NCI-H774 (cell line): ENCODE measurements at regions not wholly inside any gene's neighbourhood (a gene's known extent, or its start where the extent isn't known, plus 50 kb on each side); places are given as distances from the start of the nearest gene placed in this dataset.
A peak's percentile ranks its signal among the peaks of the same experiment; 100 is the strongest.

ENCODE experiments used
- DNase-seq: peaks from one replicate; lab custom pipeline; 2025; lab: John Stamatoyannopoulos, UW

GRCh38 chr2:48140586-48140985, 173.9 kb upstream of the FOXN2 start:
- no peak for DNase-seq

GRCh38 chr2:48144777-48145176, 169.7 kb upstream of the FOXN2 start:
- DNase-seq: peak; percentile 4

- no peak for DNase-seq
Observed at GRCh38 chr2:48145845-48146452, 168.5 kb upstream of the FOXN2 start.

- no peak for DNase-seq
Observed at GRCh38 chr2:48146552-48146951, 167.9 kb upstream of the FOXN2 start.

DNA sequence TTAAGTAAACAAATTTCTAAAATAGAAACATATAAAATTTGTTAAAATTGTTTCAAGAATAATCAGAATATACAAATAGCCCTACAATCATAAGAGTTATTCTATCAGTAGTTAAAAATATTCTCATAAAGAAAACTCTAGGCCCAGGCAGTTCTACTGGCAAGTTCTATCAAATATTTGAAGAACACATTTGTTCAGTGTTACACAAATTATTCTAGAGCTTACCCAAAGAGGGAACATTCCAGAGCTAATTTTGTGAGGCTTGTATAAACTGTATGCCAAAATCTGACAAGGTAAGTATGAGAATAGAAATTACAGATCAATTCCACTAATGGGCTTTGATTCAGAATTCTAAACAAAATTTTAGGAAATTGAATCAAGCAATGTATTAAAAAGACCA, 166.8 kb upstream of the FOXN2 start:
- no peak for DNase-seq

DNA sequence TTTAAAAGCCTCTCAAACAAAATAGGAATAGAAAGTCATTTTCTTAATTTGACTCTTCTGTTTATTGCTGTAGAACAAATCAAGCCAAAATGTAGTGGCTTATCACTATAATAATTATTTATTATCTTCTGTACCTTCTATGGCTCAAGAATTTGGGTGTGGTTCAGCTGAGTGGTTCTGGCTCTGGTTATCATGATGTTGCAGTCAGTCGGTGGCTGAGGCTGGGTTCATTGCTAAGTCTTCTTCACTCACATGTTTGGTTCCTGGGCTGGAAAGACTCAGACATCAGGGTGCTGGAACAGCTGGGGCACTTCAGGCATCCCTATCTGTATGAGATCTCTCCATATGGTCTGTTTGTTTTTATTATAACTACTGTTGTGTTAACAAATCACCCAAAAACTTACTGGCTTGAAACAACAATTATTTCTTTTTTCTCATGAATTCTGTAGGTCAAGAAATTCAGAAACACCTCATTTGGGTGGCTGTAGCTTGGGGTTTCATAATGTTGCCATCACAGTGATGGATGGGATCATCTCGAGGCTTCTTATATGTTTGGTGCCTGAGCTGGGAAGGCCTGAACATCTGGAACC, 165.5 kb upstream of the FOXN2 start:
- no peak for DNase-seq

- no peak for DNase-seq
Observed at GRCh38 chr2:48157150-48157549, 157.3 kb upstream of the FOXN2 start.

- DNase-seq: no peak
Observed at GRCh38 chr2:48161628-48162027, 152.9 kb upstream of the FOXN2 start.

GRCh38 chr2:48162742-48163141, 151.7 kb upstream of the FOXN2 start:
- no peak for DNase-seq

GRCh38 chr2:48165070-48165753, 149.3 kb upstream of the FOXN2 start:
- no peak for DNase-seq

DNA sequence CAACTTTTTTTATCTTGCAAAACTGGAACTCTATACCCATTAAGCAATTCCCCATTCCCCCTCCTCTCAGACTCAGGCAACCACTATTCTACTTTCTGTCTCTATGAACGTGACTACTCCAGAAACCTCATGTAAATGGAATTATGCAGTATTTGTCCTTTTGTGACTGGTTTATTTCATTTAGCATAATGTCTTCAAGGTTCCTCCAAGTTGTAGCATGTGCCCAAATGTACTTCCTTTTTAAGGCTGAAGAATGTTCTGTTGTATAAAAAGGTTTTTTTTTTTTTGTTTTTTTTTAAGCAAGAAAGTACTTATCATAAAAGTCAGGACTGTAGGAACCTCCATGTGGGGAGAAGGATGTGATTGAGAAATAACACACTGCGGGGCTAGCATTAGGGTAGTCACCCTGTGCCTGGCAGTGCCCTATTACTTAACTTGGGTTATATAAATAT, 145.3 kb upstream of the FOXN2 start:
- no peak for DNase-seq

DNA sequence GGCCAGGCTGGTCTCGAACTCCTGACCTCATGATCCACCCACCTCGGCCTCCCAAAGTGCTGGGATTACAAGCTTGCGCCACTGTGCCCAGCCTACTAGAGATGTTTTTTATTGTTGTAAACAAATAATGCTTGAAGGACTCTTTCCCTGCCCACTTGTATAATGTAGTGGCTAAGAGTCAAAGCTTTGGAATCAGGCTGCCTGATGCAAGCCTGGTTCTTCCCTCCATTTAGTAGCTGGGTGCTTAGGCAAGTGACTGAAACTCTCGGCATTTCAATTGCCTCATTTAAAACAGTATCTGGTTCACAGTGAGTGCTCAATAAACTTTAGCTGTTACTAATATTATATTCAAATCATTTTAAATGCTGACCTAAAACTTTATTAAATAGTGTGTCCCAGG, 144.2 kb upstream of the FOXN2 start:
- DNase-seq: no peak

DNA sequence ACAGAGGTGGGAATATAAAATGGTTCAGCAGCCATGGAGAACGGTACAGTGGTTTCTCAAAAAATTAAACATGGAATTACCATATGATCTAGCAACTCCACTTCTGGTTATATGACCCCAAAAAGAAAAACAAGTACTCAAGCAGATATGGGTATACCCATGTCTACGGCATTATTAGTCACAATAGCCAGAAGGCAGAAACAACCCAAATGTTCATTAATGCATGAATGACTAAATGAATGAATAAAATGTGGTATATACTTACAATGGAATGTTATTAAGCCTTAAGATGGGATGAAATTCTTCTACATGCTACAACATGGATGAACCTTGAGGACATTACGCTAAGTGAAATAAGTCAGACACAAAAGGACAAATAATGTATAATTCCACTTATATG, 141.3 kb upstream of the FOXN2 start:
- no peak for DNase-seq

DNA sequence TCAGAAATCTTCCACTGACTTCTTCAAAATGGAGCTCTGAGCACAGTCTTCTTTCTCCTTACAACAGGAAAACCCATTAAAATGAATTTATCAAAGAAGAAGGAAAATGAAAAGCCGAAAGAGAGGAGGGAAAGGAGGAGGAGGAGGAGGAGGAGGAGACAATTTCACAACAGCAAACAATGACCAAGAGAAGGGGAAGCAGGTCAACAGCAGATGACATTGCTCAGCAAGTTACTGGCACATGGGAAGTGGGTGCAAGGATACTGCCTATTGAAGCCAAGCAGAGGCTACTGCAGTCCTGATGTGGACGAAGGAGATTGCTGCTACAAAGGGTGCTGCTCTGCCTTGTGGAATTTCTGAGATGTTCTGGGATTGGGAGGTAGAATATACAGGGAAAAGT, 140.0 kb upstream of the FOXN2 start:
- DNase-seq: no peak

DNA sequence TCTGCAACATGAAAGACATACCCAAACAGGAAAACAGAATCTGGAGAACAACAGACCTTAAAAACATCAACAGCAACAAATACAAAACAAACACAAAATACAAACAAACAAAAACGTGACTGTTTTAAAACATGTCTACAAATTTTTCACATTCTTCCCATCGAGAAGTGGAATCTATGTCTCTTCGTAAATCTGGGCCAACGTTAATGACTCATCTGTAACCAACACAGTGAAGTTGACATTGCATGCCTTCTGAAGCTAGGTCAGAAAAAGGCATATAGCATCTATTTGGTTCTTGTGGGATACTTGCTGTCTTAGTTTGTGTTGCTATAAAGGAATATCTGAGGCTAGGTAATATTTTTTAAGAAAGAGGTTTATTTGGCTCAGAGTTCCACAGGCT, 139.2 kb upstream of the FOXN2 start:
- no peak for DNase-seq

- DNase-seq: no peak
Observed at GRCh38 chr2:48175656-48176055, 138.8 kb upstream of the FOXN2 start.

DNA sequence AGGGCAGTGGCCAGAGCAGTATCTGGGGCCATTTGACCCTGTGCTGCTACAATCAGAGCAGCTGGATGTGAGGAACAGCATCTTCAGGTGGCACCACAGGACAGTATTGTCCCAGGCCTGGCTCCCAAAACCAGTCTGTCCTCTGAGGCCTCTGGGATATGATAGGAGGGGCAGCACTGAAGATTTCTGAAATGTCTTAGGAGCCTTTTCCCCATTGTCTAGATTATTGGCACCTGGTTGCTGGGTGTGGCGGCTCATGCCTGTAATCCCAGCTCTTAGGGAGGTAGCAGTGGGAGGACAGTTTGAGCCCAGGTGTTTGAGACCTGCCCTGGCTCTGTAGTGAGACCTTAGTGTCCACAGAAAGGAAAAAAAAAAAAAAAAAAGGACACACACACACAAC, 137.6 kb upstream of the FOXN2 start:
- DNase-seq: no peak

GRCh38 chr2:48178611-48179010, 135.9 kb upstream of the FOXN2 start:
- no peak for DNase-seq

GRCh38 chr2:48180557-48180956, 133.9 kb upstream of the FOXN2 start:
- DNase-seq: no peak

DNA sequence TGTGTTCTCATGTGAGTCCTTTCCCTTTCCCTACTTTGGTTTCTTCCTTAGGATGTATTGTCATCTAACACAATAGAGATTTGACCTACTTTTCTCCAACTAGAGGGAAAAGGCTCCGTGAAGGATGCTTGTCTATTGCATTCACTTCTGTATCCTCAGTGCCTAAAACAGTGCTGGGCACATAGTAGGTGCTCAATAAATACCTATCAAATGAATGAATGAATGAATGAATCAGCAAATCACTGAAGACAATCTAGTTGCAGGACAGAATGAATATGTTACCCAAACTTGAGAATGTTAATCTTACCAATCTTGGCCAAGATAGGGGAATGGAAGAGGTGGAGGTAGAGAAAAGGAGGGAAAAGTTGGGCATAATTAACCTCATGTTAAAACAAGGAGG, 131.2 kb upstream of the FOXN2 start:
- DNase-seq: no peak

DNA sequence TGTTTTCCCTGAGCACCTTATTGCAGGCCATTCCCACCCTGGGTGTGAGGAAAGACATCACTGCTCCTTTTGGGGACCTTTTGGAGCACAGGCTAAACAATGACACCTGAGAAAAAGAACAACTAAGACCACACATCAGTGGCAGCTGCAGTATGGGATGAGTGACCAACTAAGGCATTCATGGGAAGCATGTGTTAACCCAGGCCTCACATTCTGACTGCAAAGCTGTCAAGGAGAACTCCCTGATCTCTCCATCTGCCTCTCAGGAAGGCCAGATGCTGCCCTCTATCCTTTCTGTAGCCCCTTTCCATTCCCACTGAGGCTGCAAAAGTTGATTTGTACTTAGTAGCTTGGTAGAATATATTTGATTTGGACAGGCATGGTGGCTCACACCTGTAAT, 130.5 kb upstream of the FOXN2 start:
- DNase-seq: no peak

DNA sequence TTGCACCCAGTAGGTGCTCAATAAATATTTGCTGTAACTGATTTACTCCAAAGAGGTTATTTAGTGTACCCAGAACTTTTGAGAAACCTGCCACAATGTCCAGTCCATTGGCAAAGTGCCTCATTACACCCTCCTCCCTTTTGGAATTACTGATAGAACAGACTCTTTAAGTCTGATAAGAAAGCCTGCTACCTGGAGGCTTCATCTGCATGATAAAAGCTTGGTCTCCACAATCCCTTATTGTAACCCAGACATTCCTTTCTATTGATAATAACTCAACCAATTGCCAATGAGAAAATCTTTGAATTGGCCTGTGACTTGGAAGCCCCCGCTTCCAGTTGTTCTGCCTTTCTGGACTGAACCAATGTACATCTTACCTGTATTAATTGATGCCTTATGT, 127.0 kb upstream of the FOXN2 start:
- DNase-seq: no peak

DNA sequence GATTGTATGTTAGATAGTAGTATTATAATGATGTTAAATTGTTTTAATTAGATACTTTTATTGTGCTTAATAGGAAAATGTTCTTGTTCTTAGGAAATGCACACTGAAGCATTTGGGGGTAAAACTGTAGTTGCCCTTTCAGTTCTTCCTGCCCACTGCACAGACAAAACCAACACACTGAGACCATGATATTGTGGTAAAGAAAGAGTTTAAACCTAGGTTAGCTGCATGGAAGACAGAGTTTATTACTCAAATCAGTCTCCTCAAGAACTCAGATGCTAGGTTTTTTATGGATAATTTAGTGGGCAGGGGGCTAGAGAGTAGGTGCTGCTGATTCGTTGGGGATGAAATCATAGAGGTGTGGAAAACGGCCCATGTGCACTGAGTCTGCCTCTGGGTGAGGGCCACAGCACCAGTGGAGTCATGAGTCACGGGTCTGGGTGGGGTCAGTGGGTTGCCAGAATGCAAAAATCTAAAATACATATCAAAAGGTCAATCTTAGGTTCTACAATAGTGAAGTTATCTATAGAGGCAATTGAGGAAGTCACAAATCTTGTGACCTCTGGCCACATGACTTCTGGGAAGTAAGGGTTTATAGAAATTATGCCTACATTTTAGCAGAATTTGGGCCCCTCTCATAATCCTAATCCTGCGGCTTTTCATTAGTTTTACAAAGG, 124.8 kb upstream of the FOXN2 start:
- no peak for DNase-seq
